HEK293 (cell line): ENCODE measurements at regions not wholly inside any gene's neighbourhood (a gene's known extent, or its start where the extent isn't known, plus 50 kb on each side); places are given as distances from the start of the nearest gene placed in this dataset.
"Not testable (repeated sequence)": the region's sequence is repeated elsewhere in the genome, so short reads cannot be mapped to it uniquely, and the experiment has no call there.

ENCODE experiments used
- CTCF ChIA-PET: fragments of 350-600 bp; formaldehyde crosslinking; extraction: SDS; loops from one replicate; lab custom pipeline; 2021; ENCODE audit warnings: antibody characterized with exemption; lab: Yijun Ruan, JAX
- POLR2A ChIA-PET: fragments of 300-600 bp; formaldehyde crosslinking; extraction: SDS; loops from one replicate; lab custom pipeline; 2020; ENCODE audit warnings: antibody characterized with exemption, inconsistent platforms; lab: Yijun Ruan, JAX
- H3K27ac ChIP-seq: fragments of 200-500 bp; sonication (Bioruptor generic); 2 replicates; pipeline ENCODE4 v1.5.1; 2014; ENCODE audit warnings: low read depth, low read length, control low read depth, inconsistent platforms; ENCODE audit errors: extremely low read depth
- H3K36me3 ChIP-seq, 2 experiments: fragments of 200-500 bp in 1 of 2; sonication (Bioruptor generic) in 1 of 2; 1 replicate in 1 of 2; 2 replicates in 1 of 2; pipeline ENCODE4 v1.5.1; 2014 to 2017; ENCODE audit warnings: inconsistent platforms in 2 of 2, low read length in 2 of 2; ENCODE audit not compliant: control insufficient read depth in 2 of 2, insufficient read depth in 1 of 2
- H3K4me1 ChIP-seq: fragments of 200-500 bp; sonication (Bioruptor generic); 2 replicates; pipeline ENCODE4 v1.5.1; 2014; ENCODE audit warnings: mild to moderate bottlenecking, low read length, inconsistent platforms; ENCODE audit not compliant: control insufficient read depth, insufficient read depth
- H3K4me3 ChIP-seq: 2 replicates; pipeline ENCODE4 v1.5.1; 2011; ENCODE audit warnings: low read depth, mild to moderate bottlenecking, control low read depth, low read length, moderate library complexity
- H3K9me3 ChIP-seq: fragments of 200-500 bp; sonication (Bioruptor generic); 2 replicates; pipeline ENCODE4 v1.5.1; 2014; ENCODE audit warnings: low read depth, low read length, inconsistent platforms; ENCODE audit not compliant: control insufficient read depth, insufficient read depth
- BCL11B ChIP-seq: fragments of 450-650 bp; formaldehyde crosslinking; IDR thresholded peaks from 2 replicates; pipeline ENCODE4 v1.5.1; 2016; ENCODE audit warnings: low read depth, missing biosample characterization, missing genetic modification characterization
- BCL6B ChIP-seq: fragments of 450-650 bp; formaldehyde crosslinking; IDR thresholded peaks from 2 replicates; pipeline ENCODE4 v1.5.1; 2017; ENCODE audit warnings: missing biosample characterization, missing genetic modification characterization
- CTCF ChIP-seq: fragments of 450-650 bp; formaldehyde crosslinking; IDR thresholded peaks from 2 replicates; pipeline ENCODE4 v1.5.1; 2016; ENCODE audit warnings: missing biosample characterization, missing genetic modification characterization
- GLI2 ChIP-seq: fragments of 450-650 bp; formaldehyde crosslinking; IDR thresholded peaks from 2 replicates; pipeline ENCODE4; 2017; ENCODE audit warnings: missing biosample characterization, missing genetic modification characterization, low read depth, borderline replicate concordance
- GLI4 ChIP-seq: fragments of 450-650 bp; formaldehyde crosslinking; IDR thresholded peaks from 2 replicates; pipeline ENCODE4 v1.5.1; 2016; ENCODE audit warnings: missing biosample characterization, missing genetic modification characterization
- IKZF3 ChIP-seq: fragments of 450-650 bp; IDR thresholded peaks from 2 replicates; pipeline ENCODE4 v1.5.0; 2018; ENCODE audit warnings: missing biosample characterization, mild to moderate bottlenecking, missing genetic modification characterization, moderate library complexity
- OVOL3 ChIP-seq: fragments of 450-650 bp; formaldehyde crosslinking; IDR thresholded peaks from 2 replicates; pipeline ENCODE4 v1.5.1; 2016; ENCODE audit warnings: missing biosample characterization, missing genetic modification characterization
- PRDM6 ChIP-seq: fragments of 450-650 bp; formaldehyde crosslinking; IDR thresholded peaks from 2 replicates; pipeline ENCODE4 v1.5.1; 2017; ENCODE audit warnings: missing biosample characterization, missing genetic modification characterization
- ZBTB8A ChIP-seq: fragments of 450-650 bp; formaldehyde crosslinking; IDR thresholded peaks from 2 replicates; pipeline ENCODE4 v1.5.1; 2016; ENCODE audit warnings: missing biosample characterization, missing genetic modification characterization
- ZNF146 ChIP-seq: fragments of 450-650 bp; formaldehyde crosslinking; IDR thresholded peaks from 2 replicates; pipeline ENCODE4 v1.5.1; 2016; ENCODE audit warnings: missing biosample characterization, missing genetic modification characterization
- ZNF157 ChIP-seq: fragments of 450-650 bp; formaldehyde crosslinking; IDR thresholded peaks from 2 replicates; pipeline ENCODE4 v1.5.1; 2016; ENCODE audit warnings: missing biosample characterization, missing genetic modification characterization
- ZNF292 ChIP-seq: fragments of 450-650 bp; formaldehyde crosslinking; IDR thresholded peaks from 2 replicates; pipeline ENCODE4 v1.5.1; 2016; ENCODE audit warnings: low read depth, missing biosample characterization, missing genetic modification characterization, borderline replicate concordance
- ZNF341 ChIP-seq: fragments of 450-650 bp; formaldehyde crosslinking; IDR thresholded peaks from 2 replicates; pipeline ENCODE4; 2016; ENCODE audit warnings: low read depth, missing biosample characterization, missing genetic modification characterization
- ZNF423 ChIP-seq: fragments of 450-650 bp; formaldehyde crosslinking; IDR thresholded peaks from 2 replicates; pipeline ENCODE4 v1.5.1; 2016; ENCODE audit warnings: missing biosample characterization, missing genetic modification characterization
- ZNF48 ChIP-seq: fragments of 450-650 bp; formaldehyde crosslinking; IDR thresholded peaks from 2 replicates; pipeline ENCODE4 v1.5.1; 2016; ENCODE audit warnings: missing biosample characterization, missing genetic modification characterization
- ZNF510 ChIP-seq: fragments of 450-650 bp; formaldehyde crosslinking; IDR thresholded peaks from 2 replicates; pipeline ENCODE4 v1.5.1; 2018; ENCODE audit warnings: mild to moderate bottlenecking, missing genetic modification characterization, missing biosample characterization; ENCODE audit not compliant: insufficient replicate concordance
- ZNF521 ChIP-seq: fragments of 450-650 bp; formaldehyde crosslinking; IDR thresholded peaks from 2 replicates; pipeline ENCODE4 v1.5.1; 2017; ENCODE audit warnings: missing biosample characterization, mild to moderate bottlenecking, missing genetic modification characterization
- ZNF530 ChIP-seq: fragments of 450-650 bp; formaldehyde crosslinking; IDR thresholded peaks from 2 replicates; pipeline ENCODE4 v1.5.1; 2016; ENCODE audit warnings: low read depth, missing biosample characterization, missing genetic modification characterization
- ZNF558 ChIP-seq: fragments of 450-650 bp; formaldehyde crosslinking; IDR thresholded peaks from 2 replicates; pipeline ENCODE4 v1.5.1; 2016; ENCODE audit warnings: missing biosample characterization, missing genetic modification characterization
- ZSCAN18 ChIP-seq: fragments of 450-650 bp; formaldehyde crosslinking; IDR thresholded peaks from 2 replicates; pipeline ENCODE4 v1.5.1; 2016; ENCODE audit warnings: missing biosample characterization, missing genetic modification characterization

- H3K4me1 ChIP-seq, H3K4me3 ChIP-seq, H3K36me3 ChIP-seq, H3K9me3 ChIP-seq, H3K27ac ChIP-seq, POLR2A ChIA-PET: not testable (repeated sequence)
- CTCF ChIA-PET: interaction anchor here (0.7 kb wide), 2 partner anchors 13 to 294 kb away, joined by 3 to 5 read pairs; no protein-coding TSS in a partner anchor
Observed at GRCh38 chr3:8356066-8356465, 145.6 kb upstream of the LMCD1 start.

- Histone ChIP-seq H3K9me3 (no peaks in the 10 kb centered on the region; the same call in 1 of the 2 replicates), H3K4me1 (no peaks in the 10 kb centered on the region), H3K27ac (no peak overlapping the region), H3K36me3 (no peaks in the 10 kb centered on the region), H3K4me3 (no peak overlapping the region)
- ChIA-PET POLR2A (no interaction called here), CTCF (interaction anchor here (0.6 kb wide), 1 partner anchor 1213 kb away, joined by 3 read pairs; no protein-coding TSS in a partner anchor)
- TF ChIP-seq ZNF292 (tag by site-specific recombination) (no peak), GLI4 (no peak), ZNF48 (tag by site-specific recombination) (no peak), ZNF146 (tag by site-specific recombination) (no peak), ZNF341 (tag by site-specific recombination) (no peak), BCL6B (tag by site-specific recombination) (no peak), ZNF521 (tag by site-specific recombination) (no peak), ZNF423 (tag by site-specific recombination) (no peak), PRDM6 (tag by site-specific recombination) (no peak)
Observed at GRCh38 chr3:8357859-8358258, 143.8 kb upstream of the LMCD1 start.

- Histone ChIP-seq H3K4me1 (no peaks in the 10 kb centered on the region), H3K36me3 (no peaks in the 10 kb centered on the region), H3K27ac (no peak overlapping the region), H3K9me3 (no peaks in the 10 kb centered on the region; the same call in 1 of the 2 replicates), H3K4me3 (no peak overlapping the region)
- ChIA-PET CTCF (interaction anchor here (1.3 kb wide), 1 partner anchor 35 kb away, joined by 6 read pairs; no protein-coding TSS in a partner anchor), POLR2A (no interaction called here)
- no peak for TF ChIP-seq BCL11B
- no peak for TF ChIP-seq IKZF3 (tag by site-specific recombination)
- no peak for TF ChIP-seq OVOL3
- no peak for TF ChIP-seq GLI2 (tag by site-specific recombination)
- no peak for TF ChIP-seq CTCF (tag by site-specific recombination)
- no peak for TF ChIP-seq ZNF558 (tag by site-specific recombination)
- TF ChIP-seq ZNF510 (tag by site-specific recombination): no peak
- no peak for TF ChIP-seq ZBTB8A (tag by site-specific recombination)
- no peak for TF ChIP-seq ZSCAN18
- TF ChIP-seq ZNF530 (tag by site-specific recombination): no peak
- no peak for TF ChIP-seq ZNF157 (tag by site-specific recombination)
Observed at GRCh38 chr3:8359133-8359532, 142.5 kb upstream of the LMCD1 start.
